Esophagus muscularis mucosa (tissue), 4 donors: ENCODE measurements at regions not wholly inside any gene's neighbourhood (a gene's known extent, or its start where the extent isn't known, plus 50 kb on each side); places are given as distances from the start of the nearest gene placed in this dataset.

Source experiments
- DNase-seq: peaks from one replicate; pipeline ENCODE4 v3.0.0-alpha.2; 2017; ENCODE audit errors: extremely low spot score
- H3K27ac ChIP-seq, 4 donors: fragments of 200-600 bp; sonication (generic); replicated peaks in 1 of 4; 1 replicate in 3 of 4; 2 replicates in 1 of 4; pipeline ENCODE4 v1.5.1; 2016 to 2019; ENCODE audit warnings: mild to moderate bottlenecking in 1 of 4
- H3K27me3 ChIP-seq, 4 donors: fragments of 200-600 bp; sonication (generic); one replicate each; pipeline versions ENCODE4 v1.5.1 to v1.6.0; 2016 to 2019
- H3K36me3 ChIP-seq, 4 donors: fragments of 200-600 bp; sonication (generic); one replicate each; pipeline ENCODE4 v1.5.1; 2016 to 2019
- H3K4me1 ChIP-seq, 4 donors: fragments of 200-600 bp; sonication (generic); one replicate each; pipeline ENCODE4 v1.5.1; 2016 to 2019
- H3K4me3 ChIP-seq, 4 donors: fragments of 200-600 bp; sonication (generic); 1 replicate in 2 of 4; 2 replicates in 2 of 4; pipeline ENCODE4 v1.5.1; 2016 to 2019; ENCODE audit warnings: mild to moderate bottlenecking in 4 of 4, moderate library complexity in 1 of 4
- H3K9me3 ChIP-seq, 4 donors: fragments of 200-600 bp; sonication (generic); 1 replicate in 3 of 4; 2 replicates in 1 of 4; pipeline ENCODE4 v1.5.1; 2016 to 2019
- EP300 ChIP-seq: sonication (generic); formaldehyde crosslinking; IDR thresholded peaks from one replicate; pipeline ENCODE4 v1.6.1; 2017; ENCODE audit warnings: antibody characterized with exemption
- POLR2A ChIP-seq: fragments of 450-650 bp; IDR thresholded peaks from one replicate; pipeline ENCODE4 v1.6.1; 2017; ENCODE audit warnings: antibody characterized with exemption, moderate library complexity, mild to moderate bottlenecking, low read depth
- POLR2AphosphoS5 ChIP-seq, 2 donors: sonication (generic); formaldehyde crosslinking; IDR thresholded peaks; one replicate each; pipeline ENCODE4 v1.6.1; 2017; ENCODE audit warnings: antibody characterized with exemption in 2 of 2
- WGBS: methylation state at CpG from one replicate; pipeline ENCODE4 v1.1.5; 2018; 5-methylcytosine and 5-hydroxymethylcytosine counted together
- intact Hi-C: fragments of 100-400 bp; cut with DNase I; formaldehyde crosslinking; loops from one replicate; pipeline ENCODE4 v1.15.1; 2023
- TF ChIP-seq, protein P1 (sequence below), 3 experiments: fragments of 200-600 bp in 2 of 3; fragments of 450-650 bp in 1 of 3; sonication (generic) in 2 of 3; IDR thresholded peaks; one replicate each; pipeline ENCODE4 v1.5.1; 2017 to 2019; ENCODE audit warnings: antibody characterized with exemption in 3 of 3, mild to moderate bottlenecking in 2 of 3, moderate library complexity in 1 of 3

- H3K27me3 ChIP-seq = no peaks in the 10 kb centered on the region
- H3K9me3 ChIP-seq = peaks cover 0 to 24% (median 9%) of the 10 kb centered on the region in 4 donors
- no peak overlapping the region for H3K4me3 ChIP-seq
- TF ChIP-seq EP300 (no peak), POLR2A (no peak), POLR2AphosphoS5 (IDR thresholded peaks at IDR 0.05) (no peak)
- TF ChIP-seq, protein P1, sequence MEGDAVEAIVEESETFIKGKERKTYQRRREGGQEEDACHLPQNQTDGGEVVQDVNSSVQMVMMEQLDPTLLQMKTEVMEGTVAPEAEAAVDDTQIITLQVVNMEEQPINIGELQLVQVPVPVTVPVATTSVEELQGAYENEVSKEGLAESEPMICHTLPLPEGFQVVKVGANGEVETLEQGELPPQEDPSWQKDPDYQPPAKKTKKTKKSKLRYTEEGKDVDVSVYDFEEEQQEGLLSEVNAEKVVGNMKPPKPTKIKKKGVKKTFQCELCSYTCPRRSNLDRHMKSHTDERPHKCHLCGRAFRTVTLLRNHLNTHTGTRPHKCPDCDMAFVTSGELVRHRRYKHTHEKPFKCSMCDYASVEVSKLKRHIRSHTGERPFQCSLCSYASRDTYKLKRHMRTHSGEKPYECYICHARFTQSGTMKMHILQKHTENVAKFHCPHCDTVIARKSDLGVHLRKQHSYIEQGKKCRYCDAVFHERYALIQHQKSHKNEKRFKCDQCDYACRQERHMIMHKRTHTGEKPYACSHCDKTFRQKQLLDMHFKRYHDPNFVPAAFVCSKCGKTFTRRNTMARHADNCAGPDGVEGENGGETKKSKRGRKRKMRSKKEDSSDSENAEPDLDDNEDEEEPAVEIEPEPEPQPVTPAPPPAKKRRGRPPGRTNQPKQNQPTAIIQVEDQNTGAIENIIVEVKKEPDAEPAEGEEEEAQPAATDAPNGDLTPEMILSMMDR (IDR thresholded peaks at IDR 0.05) = no peak
- 61% methylated on average over 13 of the region's 13 CpGs for WGBS
- DNase-seq = peak; percentile 87
- intact Hi-C loops = no loop called here
- no peak overlapping the region for H3K27ac ChIP-seq
- H3K36me3 ChIP-seq = no peaks in the 10 kb centered on the region
- H3K4me1 ChIP-seq = no peaks in the 10 kb centered on the region
These were observed 51.1 kb upstream of the MVB12B start for GRCh38 chr9:126275386-126276001.

GRCh38 chr9:126276056-126276728 is 50.4 kb upstream of the MVB12B start:
- peaks cover 0 to 24% (median 9%) of the 10 kb centered on the region in 4 donors for H3K9me3 ChIP-seq
- 91% methylated on average over 17 of the region's 17 CpGs for whole genome bisulfite sequencing
- H3K4me3 ChIP-seq = no peak overlapping the region
- intact Hi-C loops = no loop called here
- peak; percentile 75 for DNase-seq
- TF ChIP-seq POLR2A (no peak), EP300 (no peak), POLR2AphosphoS5 (IDR thresholded peaks at IDR 0.05) (no peak)
- TF ChIP-seq, protein P1 (IDR thresholded peaks at IDR 0.05) = no peak
- no peaks in the 10 kb centered on the region for H3K4me1 ChIP-seq
- no peak overlapping the region for H3K27ac ChIP-seq
- no peaks in the 10 kb centered on the region for H3K36me3 ChIP-seq
- no peaks in the 10 kb centered on the region for H3K27me3 ChIP-seq
